HepG2 (cell line): ENCODE measurements at regions not wholly inside any gene's neighbourhood (a gene's known extent, or its start where the extent isn't known, plus 50 kb on each side); places are given as distances from the start of the nearest gene placed in this dataset.

Source experiments
- ARID5B ChIP-seq: IDR thresholded peaks from 2 replicates; pipeline ENCODE4 v1.4.0; 2020; ENCODE audit warnings: mild to moderate bottlenecking, missing genetic modification reagents
- FOXP1 ChIP-seq, 2 experiments: fragments of 450-650 bp in 1 of 2; IDR thresholded peaks; 2 replicates each; pipeline ENCODE4 v1.6.1; 2017 to 2018; ENCODE audit warnings: antibody characterized with exemption in 1 of 2
- KLF9 ChIP-seq: IDR thresholded peaks from 2 replicates; pipeline ENCODE4 v1.6.1; 2016; ENCODE audit warnings: low read depth
- NR2F1 ChIP-seq, 2 experiments: fragments of 450-650 bp in 1 of 2; formaldehyde crosslinking in 1 of 2; IDR thresholded peaks; 2 replicates each; pipeline versions ENCODE4 v1.5.0 to v1.6.1; 2016 to 2020; ENCODE audit warnings: mild to moderate bottlenecking in 1 of 2, missing compliant biosample characterization in 1 of 2, missing genetic modification reagents in 1 of 2, moderate library complexity in 1 of 2
- U2AF1 ChIP-seq: fragments of 200-400 bp; formaldehyde crosslinking; optimal IDR thresholded peaks from 2 replicates; pipeline ENCODE3; 2017; ENCODE audit warnings: mild to moderate bottlenecking, low read depth, low read length
- ZMYM4 ChIP-seq: sonication (generic); formaldehyde crosslinking; IDR thresholded peaks from 2 replicates; pipeline ENCODE4 v1.8.1; 2023; ENCODE audit warnings: mild to moderate bottlenecking, missing genetic modification reagents
- ZNF644 ChIP-seq: IDR thresholded peaks from 2 replicates; pipeline ENCODE4 v1.6.1; 2016; ENCODE audit warnings: low read depth
- ZNF891 ChIP-seq: sonication (generic); formaldehyde crosslinking; IDR thresholded peaks from 2 replicates; pipeline ENCODE4 v1.5.0; 2020; ENCODE audit warnings: mild to moderate bottlenecking, missing genetic modification reagents
- TF ChIP-seq, protein P1 (sequence below): sonication (generic); formaldehyde crosslinking; IDR thresholded peaks from 2 replicates; pipeline ENCODE4 v1.4.0; 2020; ENCODE audit warnings: missing genetic modification reagents
- TF ChIP-seq, protein P2 (sequence below): sonication (generic); formaldehyde crosslinking; IDR thresholded peaks from 2 replicates; pipeline ENCODE4 v1.5.1; 2020; ENCODE audit warnings: mild to moderate bottlenecking, missing genetic modification reagents, borderline replicate concordance

DNA sequence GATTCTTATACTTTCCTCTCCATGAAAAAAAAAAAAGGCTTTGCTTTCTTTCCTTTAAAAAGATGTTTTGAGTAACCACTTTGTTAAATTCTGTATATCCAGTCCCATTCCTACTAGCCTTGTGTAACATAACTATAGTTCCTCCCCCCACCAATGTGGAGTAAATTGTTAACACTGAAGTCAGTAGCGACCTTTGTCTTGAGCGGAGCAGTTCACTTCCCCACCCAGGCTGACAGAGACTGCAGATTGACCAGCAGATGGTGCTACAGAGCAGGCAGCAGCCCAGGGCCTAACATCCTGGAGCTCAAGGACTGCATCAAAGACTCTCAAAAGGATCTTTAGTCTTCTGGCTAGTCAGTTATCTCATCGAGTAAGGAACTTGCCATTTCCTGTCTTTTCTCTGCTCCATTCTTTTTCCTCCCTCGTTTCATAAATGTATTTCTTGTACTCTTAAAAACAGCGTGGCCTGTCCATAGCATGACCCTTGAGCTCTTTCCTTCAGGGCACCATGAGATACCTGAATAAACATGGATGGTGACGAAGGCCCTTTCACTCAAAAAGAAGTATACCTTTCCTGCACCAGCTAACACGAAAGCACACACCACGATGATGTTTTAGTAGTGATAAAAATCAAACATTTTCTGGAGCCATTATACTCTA is 503.5 kb upstream of the PKN2 start (continued):
- TF ChIP-seq, protein P1, sequence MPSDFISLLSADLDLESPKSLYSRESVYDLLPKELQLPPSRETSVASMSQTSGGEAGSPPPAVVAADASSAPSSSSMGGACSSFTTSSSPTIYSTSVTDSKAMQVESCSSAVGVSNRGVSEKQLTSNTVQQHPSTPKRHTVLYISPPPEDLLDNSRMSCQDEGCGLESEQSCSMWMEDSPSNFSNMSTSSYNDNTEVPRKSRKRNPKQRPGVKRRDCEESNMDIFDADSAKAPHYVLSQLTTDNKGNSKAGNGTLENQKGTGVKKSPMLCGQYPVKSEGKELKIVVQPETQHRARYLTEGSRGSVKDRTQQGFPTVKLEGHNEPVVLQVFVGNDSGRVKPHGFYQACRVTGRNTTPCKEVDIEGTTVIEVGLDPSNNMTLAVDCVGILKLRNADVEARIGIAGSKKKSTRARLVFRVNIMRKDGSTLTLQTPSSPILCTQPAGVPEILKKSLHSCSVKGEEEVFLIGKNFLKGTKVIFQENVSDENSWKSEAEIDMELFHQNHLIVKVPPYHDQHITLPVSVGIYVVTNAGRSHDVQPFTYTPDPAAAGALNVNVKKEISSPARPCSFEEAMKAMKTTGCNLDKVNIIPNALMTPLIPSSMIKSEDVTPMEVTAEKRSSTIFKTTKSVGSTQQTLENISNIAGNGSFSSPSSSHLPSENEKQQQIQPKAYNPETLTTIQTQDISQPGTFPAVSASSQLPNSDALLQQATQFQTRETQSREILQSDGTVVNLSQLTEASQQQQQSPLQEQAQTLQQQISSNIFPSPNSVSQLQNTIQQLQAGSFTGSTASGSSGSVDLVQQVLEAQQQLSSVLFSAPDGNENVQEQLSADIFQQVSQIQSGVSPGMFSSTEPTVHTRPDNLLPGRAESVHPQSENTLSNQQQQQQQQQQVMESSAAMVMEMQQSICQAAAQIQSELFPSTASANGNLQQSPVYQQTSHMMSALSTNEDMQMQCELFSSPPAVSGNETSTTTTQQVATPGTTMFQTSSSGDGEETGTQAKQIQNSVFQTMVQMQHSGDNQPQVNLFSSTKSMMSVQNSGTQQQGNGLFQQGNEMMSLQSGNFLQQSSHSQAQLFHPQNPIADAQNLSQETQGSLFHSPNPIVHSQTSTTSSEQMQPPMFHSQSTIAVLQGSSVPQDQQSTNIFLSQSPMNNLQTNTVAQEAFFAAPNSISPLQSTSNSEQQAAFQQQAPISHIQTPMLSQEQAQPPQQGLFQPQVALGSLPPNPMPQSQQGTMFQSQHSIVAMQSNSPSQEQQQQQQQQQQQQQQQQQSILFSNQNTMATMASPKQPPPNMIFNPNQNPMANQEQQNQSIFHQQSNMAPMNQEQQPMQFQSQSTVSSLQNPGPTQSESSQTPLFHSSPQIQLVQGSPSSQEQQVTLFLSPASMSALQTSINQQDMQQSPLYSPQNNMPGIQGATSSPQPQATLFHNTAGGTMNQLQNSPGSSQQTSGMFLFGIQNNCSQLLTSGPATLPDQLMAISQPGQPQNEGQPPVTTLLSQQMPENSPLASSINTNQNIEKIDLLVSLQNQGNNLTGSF (CRISPR knock-in tag): no peak
- no peak for TF ChIP-seq FOXP1 (IDR thresholded peaks at IDR 0.05)
- TF ChIP-seq FOXP1 (CRISPR knock-in tag; IDR thresholded peaks at IDR 0.05): peak; percentile 32; the same call in 1 of the 2 replicates
- no peak for TF ChIP-seq U2AF1
- TF ChIP-seq NR2F1 (CRISPR knock-in tag; IDR thresholded peaks at IDR 0.05): peak in 1 of 2 experiments; percentile 36; a peak in 1 of 4 replicates
- peak; percentile 96 for TF ChIP-seq ZMYM4 (CRISPR knock-in tag)
- TF ChIP-seq KLF9 (CRISPR knock-in tag): 0 out of 2 replicates have a peak, but pooled peaks have one; percentile 17
- TF ChIP-seq ZNF644 (CRISPR knock-in tag): peak; percentile 92
- TF ChIP-seq, protein P2, sequence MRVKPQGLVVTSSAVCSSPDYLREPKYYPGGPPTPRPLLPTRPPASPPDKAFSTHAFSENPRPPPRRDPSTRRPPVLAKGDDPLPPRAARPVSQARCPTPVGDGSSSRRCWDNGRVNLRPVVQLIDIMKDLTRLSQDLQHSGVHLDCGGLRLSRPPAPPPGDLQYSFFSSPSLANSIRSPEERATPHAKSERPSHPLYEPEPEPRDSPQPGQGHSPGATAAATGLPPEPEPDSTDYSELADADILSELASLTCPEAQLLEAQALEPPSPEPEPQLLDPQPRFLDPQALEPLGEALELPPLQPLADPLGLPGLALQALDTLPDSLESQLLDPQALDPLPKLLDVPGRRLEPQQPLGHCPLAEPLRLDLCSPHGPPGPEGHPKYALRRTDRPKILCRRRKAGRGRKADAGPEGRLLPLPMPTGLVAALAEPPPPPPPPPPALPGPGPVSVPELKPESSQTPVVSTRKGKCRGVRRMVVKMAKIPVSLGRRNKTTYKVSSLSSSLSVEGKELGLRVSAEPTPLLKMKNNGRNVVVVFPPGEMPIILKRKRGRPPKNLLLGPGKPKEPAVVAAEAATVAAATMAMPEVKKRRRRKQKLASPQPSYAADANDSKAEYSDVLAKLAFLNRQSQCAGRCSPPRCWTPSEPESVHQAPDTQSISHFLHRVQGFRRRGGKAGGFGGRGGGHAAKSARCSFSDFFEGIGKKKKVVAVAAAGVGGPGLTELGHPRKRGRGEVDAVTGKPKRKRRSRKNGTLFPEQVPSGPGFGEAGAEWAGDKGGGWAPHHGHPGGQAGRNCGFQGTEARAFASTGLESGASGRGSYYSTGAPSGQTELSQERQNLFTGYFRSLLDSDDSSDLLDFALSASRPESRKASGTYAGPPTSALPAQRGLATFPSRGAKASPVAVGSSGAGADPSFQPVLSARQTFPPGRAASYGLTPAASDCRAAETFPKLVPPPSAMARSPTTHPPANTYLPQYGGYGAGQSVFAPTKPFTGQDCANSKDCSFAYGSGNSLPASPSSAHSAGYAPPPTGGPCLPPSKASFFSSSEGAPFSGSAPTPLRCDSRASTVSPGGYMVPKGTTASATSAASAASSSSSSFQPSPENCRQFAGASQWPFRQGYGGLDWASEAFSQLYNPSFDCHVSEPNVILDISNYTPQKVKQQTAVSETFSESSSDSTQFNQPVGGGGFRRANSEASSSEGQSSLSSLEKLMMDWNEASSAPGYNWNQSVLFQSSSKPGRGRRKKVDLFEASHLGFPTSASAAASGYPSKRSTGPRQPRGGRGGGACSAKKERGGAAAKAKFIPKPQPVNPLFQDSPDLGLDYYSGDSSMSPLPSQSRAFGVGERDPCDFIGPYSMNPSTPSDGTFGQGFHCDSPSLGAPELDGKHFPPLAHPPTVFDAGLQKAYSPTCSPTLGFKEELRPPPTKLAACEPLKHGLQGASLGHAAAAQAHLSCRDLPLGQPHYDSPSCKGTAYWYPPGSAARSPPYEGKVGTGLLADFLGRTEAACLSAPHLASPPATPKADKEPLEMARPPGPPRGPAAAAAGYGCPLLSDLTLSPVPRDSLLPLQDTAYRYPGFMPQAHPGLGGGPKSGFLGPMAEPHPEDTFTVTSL: peak; percentile 46; the same call in 1 of the 2 replicates
- peak; percentile 85 for TF ChIP-seq ARID5B
- TF ChIP-seq ZNF891 (CRISPR knock-in tag): no peak
